Calu3 (cell line): ENCODE measurements at regions not wholly inside any gene's neighbourhood (a gene's known extent, or its start where the extent isn't known, plus 50 kb on each side); places are given as distances from the start of the nearest gene placed in this dataset.

ENCODE experiments used
- BruUV-seq: library from RNA; stranded (reverse); fragments of 400-500 nt; replicated peaks from 2 replicates; lab custom pipeline; 2021; lab: Mats Ljungman, UMichigan
- CTCF ChIA-PET: fragments of 300-600 bp; sonication (Branson Sonifier 250); formaldehyde crosslinking; loops from one replicate; lab custom pipeline; 2022; ENCODE audit warnings: antibody characterized with exemption; lab: Charles Lee
- DNase-seq: peaks from one replicate; pipeline ENCODE4 v3.0.0; 2022
- H3K27ac Mint-ChIP-seq: one replicate; pipeline ENCODE4 v1.8.0; 2022; ENCODE audit warnings: mixed read lengths; ENCODE audit not compliant: unreplicated experiment
- H3K27me3 Mint-ChIP-seq: one replicate; pipeline ENCODE4 v1.8.0; 2022; ENCODE audit warnings: mixed read lengths; ENCODE audit not compliant: unreplicated experiment
- H3K36me3 Mint-ChIP-seq: one replicate; pipeline ENCODE4 v1.8.0; 2022; ENCODE audit warnings: mild to moderate bottlenecking, moderate library complexity, mixed read lengths; ENCODE audit not compliant: insufficient read depth, unreplicated experiment
- H3K4me1 Mint-ChIP-seq: one replicate; pipeline ENCODE4 v1.8.0; 2022; ENCODE audit warnings: mild to moderate bottlenecking, low read depth, mixed read lengths; ENCODE audit not compliant: unreplicated experiment
- H3K4me3 Mint-ChIP-seq: one replicate; pipeline ENCODE4 v1.8.0; 2022; ENCODE audit warnings: mild to moderate bottlenecking, low read depth, moderate library complexity, mixed read lengths; ENCODE audit not compliant: unreplicated experiment
- H3K9me3 Mint-ChIP-seq: one replicate; pipeline ENCODE4 v1.8.0; 2022; ENCODE audit warnings: low read depth, mixed read lengths; ENCODE audit not compliant: unreplicated experiment
- CTCF ChIP-seq: fragments of 200-600 bp; IDR thresholded peaks from one replicate; pipeline ENCODE4 v1.8.0; 2022; ENCODE audit warnings: antibody characterized with exemption; ENCODE audit not compliant: unreplicated experiment
- intact Hi-C: fragments of 100-400 bp; cut with micrococcal nuclease; formaldehyde crosslinking; loops from one replicate; pipeline ENCODE4 v1.10.0; 2022; ENCODE audit not compliant: unreplicated experiment

GRCh38 chr14:48643241-48643640 lies 942.9 kb downstream of the RPS29 start:
- TF ChIP-seq CTCF: no peak
- intact Hi-C loops: no loop called here
- H3K36me3 Mint-ChIP-seq: no peaks in the 10 kb centered on the region
- H3K4me1 Mint-ChIP-seq: no peaks in the 10 kb centered on the region
- DNase-seq: no peak
- no peak overlapping the region for H3K27ac Mint-ChIP-seq
- no peak overlapping the region for H3K4me3 Mint-ChIP-seq
- no TSS peak for BruUV-seq
- H3K9me3 Mint-ChIP-seq: peaks cover 9% of the 10 kb centered on the region
- CTCF ChIA-PET: no interaction called here
- H3K27me3 Mint-ChIP-seq: no peaks in the 10 kb centered on the region

- Mint-ChIP-seq H3K27me3 (no peaks in the 10 kb centered on the region), H3K27ac (no peak overlapping the region), H3K4me3 (no peak overlapping the region), H3K36me3 (no peaks in the 10 kb centered on the region), H3K4me1 (no peaks in the 10 kb centered on the region), H3K9me3 (peaks cover 8% of the 10 kb centered on the region)
- CTCF ChIA-PET: interaction anchor here (1.1 kb wide), 1 partner anchor 9 kb away, joined by 3 read pairs; no protein-coding TSS in a partner anchor
- TF ChIP-seq CTCF: no peak
- no peak for DNase-seq
- intact Hi-C loops: no loop called here
- no TSS peak for BruUV-seq
Measured at GRCh38 chr14:48628870-48629269, 953.5 kb upstream of the MDGA2 start.

- intact Hi-C loops: no loop called here
- H3K4me3 Mint-ChIP-seq: no peak overlapping the region
- no peak for TF ChIP-seq CTCF
- CTCF ChIA-PET: no interaction called here
- H3K9me3 Mint-ChIP-seq: peaks cover 6% of the 10 kb centered on the region
- no peaks in the 10 kb centered on the region for H3K27me3 Mint-ChIP-seq
- no peaks in the 10 kb centered on the region for H3K36me3 Mint-ChIP-seq
- H3K27ac Mint-ChIP-seq: no peak overlapping the region
- no peak for DNase-seq
- BruUV-seq: no TSS peak
- H3K4me1 Mint-ChIP-seq: no peaks in the 10 kb centered on the region
Measured at GRCh38 chr14:48622980-48623379, 947.6 kb upstream of the MDGA2 start.

- Mint-ChIP-seq H3K4me3 (no peak overlapping the region), H3K27ac (no peak overlapping the region), H3K36me3 (no peaks in the 10 kb centered on the region), H3K27me3 (no peaks in the 10 kb centered on the region), H3K9me3 (peaks cover 2% of the 10 kb centered on the region), H3K4me1 (no peaks in the 10 kb centered on the region)
- CTCF ChIA-PET: no interaction called here
- BruUV-seq: no TSS peak
- intact Hi-C loops: no loop called here
- DNase-seq: no peak
- TF ChIP-seq CTCF: no peak
Measured at GRCh38 chr14:48618057-48618456, 942.7 kb upstream of the MDGA2 start.

- CTCF ChIA-PET: no interaction called here
- Mint-ChIP-seq H3K27me3 (no peaks in the 10 kb centered on the region), H3K27ac (no peak overlapping the region), H3K36me3 (no peaks in the 10 kb centered on the region), H3K4me1 (no peaks in the 10 kb centered on the region), H3K4me3 (no peak overlapping the region), H3K9me3 (no peaks in the 10 kb centered on the region)
- no peak for TF ChIP-seq CTCF
- no peak for DNase-seq
- no TSS peak for BruUV-seq
- intact Hi-C loops: no loop called here
Measured at GRCh38 chr14:48616931-48617330, 941.5 kb upstream of the MDGA2 start.
